SK-N-SH treated with all-trans-retinoic acid at 6 μM for 48 hours (cell line): ENCODE measurements at regions not wholly inside any gene's neighbourhood (a gene's known extent, or its start where the extent isn't known, plus 50 kb on each side); places are given as distances from the start of the nearest gene placed in this dataset.

Source experiments
- ATAC-seq: fragments of 200-7000 bp; cut with Tn5 transposase; 3 replicates; pipeline ENCODE4 v1.9.1; 2020; ENCODE audit warnings: mild to moderate bottlenecking, moderate library complexity
- ARNTL ChIP-seq: fragments of 450-650 bp; formaldehyde crosslinking; IDR thresholded peaks from 2 replicates; pipeline ENCODE4 v1.5.0; 2020; ENCODE audit warnings: low read depth, mild to moderate bottlenecking, moderate library complexity, borderline replicate concordance
- BACH2 ChIP-seq: fragments of 250-450 bp; sonication (Bioruptor Pico); IDR thresholded peaks from 2 replicates; pipeline ENCODE4 v1.9.0; 2021; ENCODE audit warnings: mild to moderate bottlenecking, borderline replicate concordance
- CREB5 ChIP-seq: fragments of 250-450 bp; sonication (Bioruptor Pico); IDR thresholded peaks from 2 replicates; pipeline ENCODE4 v1.5.1; 2020; ENCODE audit warnings: low read depth, mild to moderate bottlenecking, moderate library complexity
- CSDC2 ChIP-seq: fragments of 250-450 bp; sonication (Bioruptor Pico); IDR thresholded peaks from 2 replicates; pipeline ENCODE4 v1.5.0; 2020; ENCODE audit warnings: mild to moderate bottlenecking, moderate library complexity
- ESRRG ChIP-seq: fragments of 250-450 bp; sonication (Bioruptor Pico); IDR thresholded peaks from 2 replicates; pipeline ENCODE4 v1.6.1; 2021; ENCODE audit warnings: mild to moderate bottlenecking
- GLIS3 ChIP-seq: fragments of 250-450 bp; sonication (Bioruptor Pico); IDR thresholded peaks from 2 replicates; pipeline ENCODE4 v1.5.0; 2020; ENCODE audit warnings: mild to moderate bottlenecking, moderate library complexity
- OSR1 ChIP-seq: fragments of 250-450 bp; sonication (Bioruptor Pico); IDR thresholded peaks from 2 replicates; pipeline ENCODE4 v1.8.0; 2022; ENCODE audit warnings: moderate library complexity, mild to moderate bottlenecking, inconsistent platforms
- POU6F1 ChIP-seq: fragments of 250-450 bp; sonication (Bioruptor Pico); IDR thresholded peaks from 2 replicates; pipeline ENCODE4 v1.8.0; 2021; ENCODE audit warnings: low read depth, mild to moderate bottlenecking, moderate library complexity, borderline replicate concordance
- PPARA ChIP-seq: fragments of 250-450 bp; sonication (Bioruptor Pico); IDR thresholded peaks from 2 replicates; pipeline ENCODE4 v1.5.0; 2020; ENCODE audit warnings: mild to moderate bottlenecking, borderline replicate concordance
- RARB ChIP-seq: fragments of 250-450 bp; sonication (Bioruptor Pico); IDR thresholded peaks from 2 replicates; pipeline ENCODE4 v1.8.0; 2021; ENCODE audit warnings: mild to moderate bottlenecking, moderate library complexity
- SNAI2 ChIP-seq: fragments of 250-450 bp; sonication (Bioruptor Pico); IDR thresholded peaks from 2 replicates; pipeline ENCODE4 v1.5.0; 2020; ENCODE audit warnings: mild to moderate bottlenecking, moderate library complexity
- TOX ChIP-seq: fragments of 250-450 bp; sonication (Bioruptor Pico); IDR thresholded peaks from 2 replicates; pipeline ENCODE4 v1.8.0; 2021; ENCODE audit warnings: mild to moderate bottlenecking, moderate library complexity, borderline replicate concordance
- ZC3H10 ChIP-seq: fragments of 250-450 bp; sonication (Bioruptor Pico); IDR thresholded peaks from 2 replicates; pipeline ENCODE4 v1.5.1; 2021; ENCODE audit warnings: mild to moderate bottlenecking, moderate library complexity
- ZFP3 ChIP-seq: fragments of 250-450 bp; sonication (Bioruptor Pico); IDR thresholded peaks from 2 replicates; pipeline ENCODE4 v1.5.0; 2020; ENCODE audit warnings: mild to moderate bottlenecking, moderate library complexity
- ZFP30 ChIP-seq: fragments of 450-650 bp; formaldehyde crosslinking; IDR thresholded peaks from 2 replicates; pipeline ENCODE4 v1.5.0; 2022; ENCODE audit warnings: mild to moderate bottlenecking, moderate library complexity
- ZNF70 ChIP-seq: fragments of 450-650 bp; formaldehyde crosslinking; IDR thresholded peaks from 2 replicates; pipeline ENCODE4 v1.5.0; 2020; ENCODE audit warnings: mild to moderate bottlenecking, moderate library complexity
- ZNF8 ChIP-seq: fragments of 450-650 bp; formaldehyde crosslinking; IDR thresholded peaks from 2 replicates; pipeline ENCODE4 v1.5.0; 2020; ENCODE audit warnings: mild to moderate bottlenecking, moderate library complexity
- TF ChIP-seq, protein P1 (sequence below): fragments of 250-450 bp; sonication (Bioruptor Pico); IDR thresholded peaks from 2 replicates; pipeline ENCODE4 v1.5.1; 2021; ENCODE audit warnings: mild to moderate bottlenecking, moderate library complexity
- TF ChIP-seq, protein P2 (sequence below): fragments of 250-450 bp; sonication (Bioruptor Pico); IDR thresholded peaks from 2 replicates; pipeline ENCODE4 v1.5.0; 2020; ENCODE audit warnings: mild to moderate bottlenecking, moderate library complexity

DNA sequence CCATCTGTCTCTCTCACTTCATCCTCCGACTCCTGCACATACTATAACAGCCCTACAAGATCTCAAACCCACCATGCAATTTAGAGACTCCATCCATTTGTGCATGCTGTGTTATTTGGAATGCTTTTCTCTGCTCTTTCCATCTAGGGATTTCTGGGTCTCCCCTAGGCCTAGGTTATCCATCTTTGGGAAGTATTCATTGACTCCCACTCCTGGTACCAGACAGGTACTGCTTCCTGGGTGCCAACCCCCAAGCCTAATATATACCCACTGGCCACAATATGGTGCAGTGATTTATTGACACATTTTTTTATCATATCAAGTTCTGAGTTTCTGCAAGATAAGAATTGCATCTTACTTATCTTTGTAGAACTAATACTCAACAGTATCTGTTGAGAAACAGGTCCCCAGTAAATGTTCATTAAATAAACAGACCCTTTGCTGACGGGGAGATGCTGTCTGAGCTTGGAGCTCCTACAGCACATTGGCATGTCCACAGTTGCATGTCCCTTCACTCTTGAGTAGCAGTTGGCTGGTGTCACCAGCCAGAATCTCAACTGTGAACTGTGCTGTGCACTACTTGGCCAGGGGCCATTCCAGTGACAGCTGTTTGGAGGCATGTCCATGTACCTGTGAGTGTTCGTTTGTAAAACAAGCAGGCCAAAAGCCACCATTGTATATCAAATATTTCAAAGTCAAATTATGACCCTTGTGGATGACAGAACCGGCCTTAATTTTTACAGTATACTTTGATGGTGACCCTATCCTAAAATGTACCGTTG, 223.3 kb upstream of the NFE2L3 start:
- TF ChIP-seq CSDC2 (CRISPR knock-in tag) (no peak), OSR1 (CRISPR knock-in tag) (no peak), ZFP30 (CRISPR knock-in tag) (no peak), ZFP3 (CRISPR knock-in tag) (no peak), RARB (no peak), ZNF70 (CRISPR knock-in tag) (no peak), CREB5 (no peak), SNAI2 (CRISPR knock-in tag) (no peak), TOX (CRISPR knock-in tag) (no peak), GLIS3 (CRISPR knock-in tag) (no peak), ZC3H10 (CRISPR knock-in tag) (no peak), ARNTL (CRISPR knock-in tag) (no peak), PPARA (CRISPR knock-in tag) (no peak)
- TF ChIP-seq, protein P1, sequence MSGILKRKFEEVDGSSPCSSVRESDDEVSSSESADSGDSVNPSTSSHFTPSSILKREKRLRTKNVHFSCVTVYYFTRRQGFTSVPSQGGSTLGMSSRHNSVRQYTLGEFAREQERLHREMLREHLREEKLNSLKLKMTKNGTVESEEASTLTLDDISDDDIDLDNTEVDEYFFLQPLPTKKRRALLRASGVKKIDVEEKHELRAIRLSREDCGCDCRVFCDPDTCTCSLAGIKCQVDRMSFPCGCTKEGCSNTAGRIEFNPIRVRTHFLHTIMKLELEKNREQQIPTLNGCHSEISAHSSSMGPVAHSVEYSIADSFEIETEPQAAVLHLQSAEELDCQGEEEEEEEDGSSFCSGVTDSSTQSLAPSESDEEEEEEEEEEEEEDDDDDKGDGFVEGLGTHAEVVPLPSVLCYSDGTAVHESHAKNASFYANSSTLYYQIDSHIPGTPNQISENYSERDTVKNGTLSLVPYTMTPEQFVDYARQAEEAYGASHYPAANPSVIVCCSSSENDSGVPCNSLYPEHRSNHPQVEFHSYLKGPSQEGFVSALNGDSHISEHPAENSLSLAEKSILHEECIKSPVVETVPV (CRISPR knock-in tag) = no peak
- TF ChIP-seq, protein P2, sequence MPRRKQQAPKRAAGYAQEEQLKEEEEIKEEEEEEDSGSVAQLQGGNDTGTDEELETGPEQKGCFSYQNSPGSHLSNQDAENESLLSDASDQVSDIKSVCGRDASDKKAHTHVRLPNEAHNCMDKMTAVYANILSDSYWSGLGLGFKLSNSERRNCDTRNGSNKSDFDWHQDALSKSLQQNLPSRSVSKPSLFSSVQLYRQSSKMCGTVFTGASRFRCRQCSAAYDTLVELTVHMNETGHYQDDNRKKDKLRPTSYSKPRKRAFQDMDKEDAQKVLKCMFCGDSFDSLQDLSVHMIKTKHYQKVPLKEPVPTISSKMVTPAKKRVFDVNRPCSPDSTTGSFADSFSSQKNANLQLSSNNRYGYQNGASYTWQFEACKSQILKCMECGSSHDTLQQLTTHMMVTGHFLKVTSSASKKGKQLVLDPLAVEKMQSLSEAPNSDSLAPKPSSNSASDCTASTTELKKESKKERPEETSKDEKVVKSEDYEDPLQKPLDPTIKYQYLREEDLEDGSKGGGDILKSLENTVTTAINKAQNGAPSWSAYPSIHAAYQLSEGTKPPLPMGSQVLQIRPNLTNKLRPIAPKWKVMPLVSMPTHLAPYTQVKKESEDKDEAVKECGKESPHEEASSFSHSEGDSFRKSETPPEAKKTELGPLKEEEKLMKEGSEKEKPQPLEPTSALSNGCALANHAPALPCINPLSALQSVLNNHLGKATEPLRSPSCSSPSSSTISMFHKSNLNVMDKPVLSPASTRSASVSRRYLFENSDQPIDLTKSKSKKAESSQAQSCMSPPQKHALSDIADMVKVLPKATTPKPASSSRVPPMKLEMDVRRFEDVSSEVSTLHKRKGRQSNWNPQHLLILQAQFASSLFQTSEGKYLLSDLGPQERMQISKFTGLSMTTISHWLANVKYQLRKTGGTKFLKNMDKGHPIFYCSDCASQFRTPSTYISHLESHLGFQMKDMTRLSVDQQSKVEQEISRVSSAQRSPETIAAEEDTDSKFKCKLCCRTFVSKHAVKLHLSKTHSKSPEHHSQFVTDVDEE = no peak
- TF ChIP-seq, all 23 proteins: peak for 0
- no peak for ATAC-seq

DNA sequence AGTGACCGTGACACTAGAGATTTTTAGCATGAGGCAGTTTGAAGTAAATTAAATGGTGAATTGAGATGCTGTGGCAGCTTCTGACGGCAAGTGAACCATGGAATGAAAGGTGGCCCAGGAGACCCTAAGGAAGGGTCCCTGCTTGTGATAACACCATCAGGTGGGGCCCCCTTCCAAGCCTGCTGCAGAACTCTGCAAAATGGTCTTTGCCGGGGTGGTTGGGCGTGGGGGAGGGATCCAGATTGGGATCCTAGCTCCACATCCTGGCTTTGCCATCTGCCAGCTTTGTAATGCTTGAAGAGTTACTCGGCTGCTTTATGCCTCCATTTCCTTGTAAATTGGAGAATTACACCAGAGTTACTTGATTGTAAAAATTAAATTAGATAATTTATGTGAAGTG, 222.6 kb upstream of the NFE2L3 start:
- ATAC-seq = no peak
- TF ChIP-seq SNAI2 (CRISPR knock-in tag) (no peak), BACH2 (CRISPR knock-in tag) (no peak), ESRRG (CRISPR knock-in tag) (no peak), ZNF8 (CRISPR knock-in tag) (no peak), ZNF70 (CRISPR knock-in tag) (no peak), RARB (no peak), POU6F1 (CRISPR knock-in tag) (no peak)
- TF ChIP-seq, protein P2 = no peak

- TF ChIP-seq ZFP3 (CRISPR knock-in tag) = no peak
- TF ChIP-seq ESRRG (CRISPR knock-in tag) = no peak
- TF ChIP-seq ARNTL (CRISPR knock-in tag) = no peak
- ATAC-seq = no peak
Measured at GRCh38 chr7:25930492-25931048, 221.4 kb upstream of the NFE2L3 start.
